ENCODE measurements at regions not wholly inside any gene's neighbourhood (a gene's known extent, or its start where the extent isn't known, plus 50 kb on each side); places are given as distances from the start of the nearest gene placed in this dataset.

- no TSS peak for BruUV-seq (replicated peaks)
- ATAC-seq (no peak), DNase-seq (ENCODE audit: low spot score) (no peak), FAIRE-seq (no peak)
- Histone ChIP-seq H3K4me3 (replicated peaks in 1 of 3; ENCODE audit: insufficient read depth in 1 of 3, low read depth in 2 of 3, low read length in 3 of 3) (no peak overlapping the region), H3K79me2 (ENCODE audit: insufficient read depth, low read length) (no peaks in the 10 kb centered on the region), H3K4me2 (ENCODE audit: low read depth, low read length) (no peak overlapping the region), H3K9ac (ENCODE audit: insufficient read depth, low read depth, low read length) (no peak overlapping the region), H3K27me3 (ENCODE audit: control insufficient read depth in 1 of 2, insufficient read depth in 2 of 2, low read length in 2 of 2) (no peaks in the 10 kb centered on the region; a peak in 1 of 5 replicates), H4K20me1 (ENCODE audit: insufficient read depth, low read length) (no peaks in the 10 kb centered on the region), H3K9me3 (ENCODE audit: low read length) (peaks cover 23% of the 10 kb centered on the region), H3K4me1 (ENCODE audit: insufficient read depth, low read length) (no peaks in the 10 kb centered on the region), H3K36me3 (replicated peaks in 1 of 2; ENCODE audit: control insufficient read depth in 1 of 2, insufficient read depth in 2 of 2, low read length in 2 of 2) (no peaks in the 10 kb centered on the region), H3K27ac (ENCODE audit: extremely low read length, insufficient read depth, low read length) (no peak overlapping the region), H2AFZ (ENCODE audit: low read length) (no peak overlapping the region)
- WGBS (ENCODE audit: low lambda C conversion rate): 0% methylated on average over 2 of the region's 2 CpGs
- POLR2A ChIA-PET: no interaction called here
- intact Hi-C loops (cut with micrococcal nuclease; ENCODE audit: unreplicated experiment) (no loop called here), in situ Hi-C loops (cut with HindIII; ENCODE audit: extremely low pct_ligation_motif_present, low pct_unique_long_range_greater_than_20kb) (no loop called here)
- no peak for TF ChIP-seq ZFP1 (CRISPR knock-in tag; IDR thresholded peaks at IDR 0.05)
- TF ChIP-seq ARNT2 (CRISPR knock-in tag; IDR thresholded peaks at IDR 0.05; ENCODE audit: low read depth): no peak
- no peak for TF ChIP-seq BRF2 (CRISPR knock-in tag; IDR thresholded peaks at IDR 0.05)
- TF ChIP-seq ISL2 (CRISPR knock-in tag; IDR thresholded peaks at IDR 0.05): no peak
- no peak for TF ChIP-seq HMGXB4 (CRISPR knock-in tag; IDR thresholded peaks at IDR 0.05; ENCODE audit: borderline replicate concordance in 1 of 2, low read depth in 1 of 2)
- TF ChIP-seq TOPORS (CRISPR knock-in tag; IDR thresholded peaks at IDR 0.05): no peak
- CTCF ChIA-PET (ENCODE audit: low intra/inter-chr PET ratio, low total read pairs): no interaction called here
Observed at GRCh38 chr6:50925981-50926380, 107.3 kb downstream of the TFAP2B start.

- no peaks in the 10 kb centered on the region for H3K36me3 ChIP-seq (replicated peaks in 1 of 2; ENCODE audit: control insufficient read depth in 1 of 2, insufficient read depth in 2 of 2, low read length in 2 of 2)
- ChIA-PET POLR2A (no interaction called here), CTCF (ENCODE audit: low intra/inter-chr PET ratio, low total read pairs) (no interaction called here)
- H3K79me2 ChIP-seq (ENCODE audit: insufficient read depth, low read length): no peaks in the 10 kb centered on the region
- ATAC-seq (no peak), FAIRE-seq (no peak), DNase-seq (ENCODE audit: low spot score) (no peak)
- BruUV-seq (replicated peaks): no TSS peak
- peaks cover 6% of the 10 kb centered on the region; the same call in 1 of the 2 replicates for H3K9me3 ChIP-seq (ENCODE audit: low read length)
- no peaks in the 10 kb centered on the region for H3K4me1 ChIP-seq (ENCODE audit: insufficient read depth, low read length)
- in situ Hi-C loops (cut with HindIII; ENCODE audit: extremely low pct_ligation_motif_present, low pct_unique_long_range_greater_than_20kb) (no loop called here), intact Hi-C loops (cut with micrococcal nuclease; ENCODE audit: unreplicated experiment) (no loop called here)
- TF ChIP-seq RAD21 (CRISPR knock-in tag; IDR thresholded peaks at IDR 0.05) (no peak), ZSCAN25 (CRISPR knock-in tag; IDR thresholded peaks at IDR 0.05) (no peak), ARID3A (IDR thresholded peaks at IDR 0.05; ENCODE audit: low read depth, low read length) (no peak), KLF9 (CRISPR knock-in tag; IDR thresholded peaks at IDR 0.05; ENCODE audit: low read depth) (no peak)
- H3K27ac ChIP-seq (ENCODE audit: extremely low read length, insufficient read depth, low read length): no peak overlapping the region
- WGBS (ENCODE audit: low lambda C conversion rate): 13% methylated on average over 3 of the region's 3 CpGs
- H3K4me2 ChIP-seq (ENCODE audit: low read depth, low read length): no peak overlapping the region
- no peaks in the 10 kb centered on the region for H4K20me1 ChIP-seq (ENCODE audit: insufficient read depth, low read length)
- no peak overlapping the region for H3K4me3 ChIP-seq (replicated peaks in 1 of 3; ENCODE audit: insufficient read depth in 1 of 3, low read depth in 2 of 3, low read length in 3 of 3)
- H3K27me3 ChIP-seq (ENCODE audit: control insufficient read depth in 1 of 2, insufficient read depth in 2 of 2, low read length in 2 of 2): no peaks in the 10 kb centered on the region; a peak in 1 of 5 replicates
- H3K9ac ChIP-seq (ENCODE audit: insufficient read depth, low read depth, low read length): no peak overlapping the region
- no peak overlapping the region for H2AFZ ChIP-seq (ENCODE audit: low read length)
Observed at GRCh38 chr6:50927800-50928199, 109.1 kb downstream of the TFAP2B start.
